ENCODE measurements at regions not wholly inside any gene's neighbourhood (a gene's known extent, or its start where the extent isn't known, plus 50 kb on each side); places are given as distances from the start of the nearest gene placed in this dataset.

DNA sequence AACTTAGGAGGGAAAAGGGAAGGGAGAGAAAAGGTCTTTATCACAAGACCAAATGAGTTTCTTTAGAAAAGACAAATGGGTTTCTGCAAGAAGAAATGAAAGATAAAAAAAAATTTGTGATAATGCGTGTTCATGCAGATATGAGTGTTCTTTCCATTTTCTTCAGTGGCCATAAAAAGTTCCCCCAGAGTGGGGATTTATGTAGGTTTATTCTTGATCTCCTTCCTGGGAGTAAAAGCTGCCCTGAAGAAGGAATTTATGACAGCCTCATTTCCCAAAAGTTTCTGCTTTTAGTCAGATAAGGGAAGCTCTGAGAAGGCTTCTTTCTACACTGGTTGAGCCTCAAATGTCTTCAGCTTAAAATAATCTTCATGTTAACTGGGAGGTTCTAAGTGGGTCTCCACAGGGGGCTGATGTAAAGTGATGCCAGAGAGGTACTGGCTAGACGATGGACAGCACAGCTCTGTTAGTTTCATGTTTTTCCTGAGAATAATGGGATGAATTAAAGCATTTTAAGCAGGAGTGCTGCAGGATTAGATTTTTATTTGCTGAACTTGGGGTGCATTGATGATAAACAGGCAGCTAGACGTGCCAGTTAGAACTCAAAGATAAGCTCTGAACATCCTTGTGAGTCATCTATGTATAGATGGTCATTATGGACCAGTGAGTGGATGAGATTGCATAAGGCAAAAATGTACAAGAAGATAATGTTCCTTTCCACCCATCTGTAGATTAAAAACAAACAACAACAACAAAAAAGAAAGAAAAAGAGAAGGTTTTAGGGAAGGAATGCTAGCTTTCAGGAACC, 65.6 kb upstream of the EPCAM start:
- intact Hi-C loops (cut with DNase I; ENCODE audit: low total_unique reads), result no loop called here
- TF ChIP-seq, protein P1, sequence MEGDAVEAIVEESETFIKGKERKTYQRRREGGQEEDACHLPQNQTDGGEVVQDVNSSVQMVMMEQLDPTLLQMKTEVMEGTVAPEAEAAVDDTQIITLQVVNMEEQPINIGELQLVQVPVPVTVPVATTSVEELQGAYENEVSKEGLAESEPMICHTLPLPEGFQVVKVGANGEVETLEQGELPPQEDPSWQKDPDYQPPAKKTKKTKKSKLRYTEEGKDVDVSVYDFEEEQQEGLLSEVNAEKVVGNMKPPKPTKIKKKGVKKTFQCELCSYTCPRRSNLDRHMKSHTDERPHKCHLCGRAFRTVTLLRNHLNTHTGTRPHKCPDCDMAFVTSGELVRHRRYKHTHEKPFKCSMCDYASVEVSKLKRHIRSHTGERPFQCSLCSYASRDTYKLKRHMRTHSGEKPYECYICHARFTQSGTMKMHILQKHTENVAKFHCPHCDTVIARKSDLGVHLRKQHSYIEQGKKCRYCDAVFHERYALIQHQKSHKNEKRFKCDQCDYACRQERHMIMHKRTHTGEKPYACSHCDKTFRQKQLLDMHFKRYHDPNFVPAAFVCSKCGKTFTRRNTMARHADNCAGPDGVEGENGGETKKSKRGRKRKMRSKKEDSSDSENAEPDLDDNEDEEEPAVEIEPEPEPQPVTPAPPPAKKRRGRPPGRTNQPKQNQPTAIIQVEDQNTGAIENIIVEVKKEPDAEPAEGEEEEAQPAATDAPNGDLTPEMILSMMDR (IDR thresholded peaks at IDR 0.05), result no peak
- TF ChIP-seq POLR2A (IDR thresholded peaks at IDR 0.05), result no peak

DNA sequence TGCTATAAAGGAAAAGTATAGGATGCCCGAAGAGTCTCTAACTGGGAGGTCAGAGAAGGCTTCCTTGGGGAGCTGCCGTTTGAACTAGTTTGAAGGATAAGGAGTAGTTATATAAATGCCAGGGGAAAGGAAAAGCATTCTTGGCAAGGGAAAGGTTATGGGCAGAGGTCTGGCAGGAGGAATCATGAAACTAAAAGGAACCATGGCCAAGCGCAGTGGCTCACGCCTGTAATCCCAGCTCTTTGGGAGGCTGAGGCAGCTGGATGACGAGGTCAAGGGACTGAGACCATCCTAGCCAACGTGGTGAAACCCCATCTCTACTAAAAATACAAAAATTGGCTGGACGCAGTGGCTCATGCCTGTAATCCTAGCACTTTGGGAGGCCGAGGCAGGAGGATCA, 66.8 kb upstream of the EPCAM start:
- TF ChIP-seq POLR2A (IDR thresholded peaks at IDR 0.05), result no peak
- TF ChIP-seq, protein P1 (IDR thresholded peaks at IDR 0.05), result no peak
- intact Hi-C loops (cut with DNase I; ENCODE audit: low total_unique reads), result no loop called here
- no peaks in the 10 kb centered on the region for H3K36me3 ChIP-seq
- peak overlapping the region; percentile 59 to 66 for H3K27ac ChIP-seq
- H3K27me3 ChIP-seq, result no peaks in the 10 kb centered on the region
- DNase-seq, result no peak
- no peaks in the 10 kb centered on the region for H3K4me1 ChIP-seq
- no peaks in the 10 kb centered on the region for H3K9me3 ChIP-seq
- no peak overlapping the region for H3K4me3 ChIP-seq

More for the DNA sequence above, 65.6 kb upstream of the EPCAM start:
- Histone ChIP-seq H3K9me3 (no peaks in the 10 kb centered on the region), H3K4me1 (no peaks in the 10 kb centered on the region), H3K36me3 (no peaks in the 10 kb centered on the region), H3K27ac (peak overlapping the region; percentile 59 to 66), H3K4me3 (no peak overlapping the region), H3K27me3 (no peaks in the 10 kb centered on the region)
- DNase-seq, result no peak

DNA sequence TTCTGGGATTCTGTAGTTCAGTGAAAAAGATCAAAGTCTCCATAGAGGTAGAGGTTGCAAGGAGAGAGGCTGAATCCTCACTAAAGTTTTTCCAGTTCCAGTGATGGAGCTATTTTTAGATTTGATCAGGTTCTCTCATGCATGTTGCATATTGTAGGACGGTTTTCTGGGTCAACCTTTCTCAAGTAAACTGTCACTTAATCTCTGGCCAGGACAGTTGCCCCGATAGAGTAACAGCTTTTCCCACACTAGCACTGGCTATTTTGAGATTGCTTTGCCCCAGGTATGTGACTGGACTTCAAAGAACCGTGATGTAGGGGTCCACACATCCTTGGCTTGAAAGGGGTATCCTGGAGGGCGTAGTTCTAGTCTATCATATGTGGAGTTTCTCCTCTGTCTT, 67.4 kb upstream of the EPCAM start:
- H3K4me1 ChIP-seq, result no peaks in the 10 kb centered on the region
- DNase-seq, result no peak
- intact Hi-C loops (cut with DNase I; ENCODE audit: low total_unique reads), result no loop called here
- TF ChIP-seq POLR2A (IDR thresholded peaks at IDR 0.05), result no peak
- TF ChIP-seq, protein P1 (IDR thresholded peaks at IDR 0.05), result no peak
- no peaks in the 10 kb centered on the region for H3K9me3 ChIP-seq
- no peak overlapping the region for H3K4me3 ChIP-seq
- peak overlapping the region in 1 of 2 donors; percentile 66 for H3K27ac ChIP-seq
- H3K36me3 ChIP-seq, result no peaks in the 10 kb centered on the region
- no peaks in the 10 kb centered on the region for H3K27me3 ChIP-seq

DNA sequence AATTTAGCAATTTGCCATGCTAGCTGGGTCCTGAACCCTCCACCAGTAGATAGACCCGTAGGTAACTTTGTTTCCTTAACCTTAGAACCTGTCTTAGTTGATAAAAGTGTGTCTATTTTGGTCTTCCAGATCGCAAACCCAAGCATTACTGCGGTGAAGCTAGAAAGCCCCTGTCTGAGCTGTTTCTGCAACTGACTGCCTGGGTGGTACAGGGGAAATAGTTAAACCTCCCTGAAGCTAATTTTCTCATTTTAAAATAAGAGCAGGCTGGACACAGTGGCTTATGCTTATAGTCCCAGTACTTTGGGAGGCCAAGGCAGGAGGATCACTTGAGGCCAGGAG, 67.9 kb upstream of the EPCAM start:
- no peaks in the 10 kb centered on the region for H3K9me3 ChIP-seq
- no peaks in the 10 kb centered on the region for H3K27me3 ChIP-seq
- peak overlapping the region in 1 of 2 donors; percentile 66 for H3K27ac ChIP-seq
- no peaks in the 10 kb centered on the region for H3K4me1 ChIP-seq
- no peaks in the 10 kb centered on the region for H3K36me3 ChIP-seq
- intact Hi-C loops (cut with DNase I; ENCODE audit: low total_unique reads), result no loop called here
- DNase-seq, result no peak
- H3K4me3 ChIP-seq, result no peak overlapping the region
- TF ChIP-seq POLR2A (IDR thresholded peaks at IDR 0.05), result no peak
- TF ChIP-seq, protein P1 (IDR thresholded peaks at IDR 0.05), result no peak

DNA sequence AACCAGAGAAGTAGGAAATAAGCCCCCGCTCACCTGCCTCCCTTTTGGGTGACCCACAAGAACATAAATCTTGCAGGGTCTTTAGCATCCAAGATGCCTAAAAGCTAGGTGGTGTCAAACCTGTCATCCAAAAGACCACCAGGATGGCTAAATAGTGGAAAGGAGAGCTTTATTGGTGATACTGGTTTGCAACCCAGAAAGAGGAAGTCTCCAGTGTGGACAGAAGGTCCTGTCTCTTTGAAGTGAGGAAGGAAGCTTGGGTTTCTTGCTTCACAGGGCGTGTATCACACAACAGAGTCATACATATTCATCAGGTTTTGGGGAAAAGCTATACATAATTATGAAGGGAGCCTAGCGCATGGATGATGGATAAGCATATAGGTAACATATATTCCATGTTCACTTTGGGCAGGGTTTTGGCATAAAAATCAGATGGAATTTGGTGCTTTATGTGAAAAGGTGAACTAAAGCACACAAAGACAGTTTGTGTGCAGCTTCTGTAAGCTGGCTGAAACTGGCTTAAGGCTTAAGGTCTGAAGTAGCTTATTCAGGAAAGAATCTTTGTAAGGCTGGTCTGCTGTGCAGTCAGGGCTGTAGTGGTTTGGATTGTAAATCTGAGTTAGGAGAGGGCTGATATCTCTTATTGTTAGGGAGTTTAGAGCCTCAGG, 68.4 kb upstream of the EPCAM start:
- Histone ChIP-seq H3K27ac (peak overlapping the region; percentile 25 to 66), H3K36me3 (no peaks in the 10 kb centered on the region), H3K4me3 (no peak overlapping the region), H3K27me3 (no peaks in the 10 kb centered on the region), H3K9me3 (no peaks in the 10 kb centered on the region), H3K4me1 (no peaks in the 10 kb centered on the region)
- no peak for DNase-seq
- TF ChIP-seq POLR2A (IDR thresholded peaks at IDR 0.05), result no peak
- TF ChIP-seq, protein P1 (IDR thresholded peaks at IDR 0.05), result no peak
- intact Hi-C loops (cut with DNase I; ENCODE audit: low total_unique reads), result no loop called here
